Daoy (cell line): ENCODE measurements at regions not wholly inside any gene's neighbourhood (a gene's known extent, or its start where the extent isn't known, plus 50 kb on each side); places are given as distances from the start of the nearest gene placed in this dataset.
"Not testable (repeated sequence)": the region's sequence is repeated elsewhere in the genome, so short reads cannot be mapped to it uniquely, and the experiment has no call there.

Source experiments
- DNase-seq: peaks from one replicate; pipeline ENCODE4 v3.0.0-alpha.2; 2015; ENCODE audit warnings: low read depth

GRCh38 chr2:194116861-194117260 lies 1540.2 kb upstream of the SLC39A10 start:
- no peak for DNase-seq

GRCh38 chr2:194105358-194105757 lies 1551.7 kb upstream of the SLC39A10 start:
- DNase-seq = no peak

- no peak for DNase-seq
Observed at GRCh38 chr2:194104687-194105086, 1552.3 kb upstream of the SLC39A10 start.

- DNase-seq = no peak
Observed at GRCh38 chr2:194103941-194104659, 1552.9 kb upstream of the SLC39A10 start.

GRCh38 chr2:194102546-194102945 lies 1554.5 kb upstream of the SLC39A10 start:
- no peak for DNase-seq

GRCh38 chr2:194100201-194100600 lies 1556.8 kb upstream of the SLC39A10 start:
- no peak for DNase-seq

GRCh38 chr2:194096402-194096801 lies 1560.6 kb upstream of the SLC39A10 start:
- DNase-seq = no peak

- DNase-seq = no peak
Observed at GRCh38 chr2:194095359-194095758, 1561.7 kb upstream of the SLC39A10 start.

GRCh38 chr2:194090251-194090905 lies 1566.6 kb upstream of the SLC39A10 start:
- no peak for DNase-seq

- no peak for DNase-seq
Observed at GRCh38 chr2:194087089-194087958, 1569.7 kb upstream of the SLC39A10 start.

- no peak for DNase-seq
Observed at GRCh38 chr2:194086129-194086528, 1570.9 kb upstream of the SLC39A10 start.

GRCh38 chr2:194079989-194080388 lies 1577.0 kb upstream of the SLC39A10 start:
- DNase-seq = no peak

- DNase-seq = no peak
Observed at GRCh38 chr2:194077366-194077765, 1579.7 kb upstream of the SLC39A10 start.

- no peak for DNase-seq
Observed at GRCh38 chr2:194062401-194062800, 1594.6 kb upstream of the SLC39A10 start.

GRCh38 chr2:194060269-194060668 lies 1596.8 kb upstream of the SLC39A10 start:
- DNase-seq = no peak

GRCh38 chr2:194054313-194054712 lies 1602.7 kb upstream of the SLC39A10 start:
- DNase-seq = no peak

- DNase-seq = no peak
Observed at GRCh38 chr2:194044321-194044720, 1612.7 kb upstream of the SLC39A10 start.

- not testable (repeated sequence) for DNase-seq
Observed at GRCh38 chr2:194021130-194021529, 1635.9 kb upstream of the SLC39A10 start.

GRCh38 chr2:194020155-194020554 lies 1636.9 kb upstream of the SLC39A10 start:
- no peak for DNase-seq

GRCh38 chr2:194015751-194016150 lies 1641.3 kb upstream of the SLC39A10 start:
- no peak for DNase-seq

GRCh38 chr2:194014639-194015038 lies 1642.4 kb upstream of the SLC39A10 start:
- DNase-seq = no peak

GRCh38 chr2:194004590-194005206 lies 1652.3 kb upstream of the SLC39A10 start:
- no peak for DNase-seq
